GM23248 (cell line): ENCODE measurements at regions not wholly inside any gene's neighbourhood (a gene's known extent, or its start where the extent isn't known, plus 50 kb on each side); places are given as distances from the start of the nearest gene placed in this dataset.

Experiments
- EZH2 ChIP-seq: fragments of 200-600 bp; sonication (generic); IDR thresholded peaks from 2 replicates; pipeline ENCODE4 v1.6.1; 2018; ENCODE audit warnings: antibody characterized with exemption, mild to moderate bottlenecking; ENCODE audit not compliant: insufficient read depth, poor library complexity, severe bottlenecking
- EZH2phosphoT487 ChIP-seq: fragments of 200-600 bp; sonication (generic); IDR thresholded peaks from 2 replicates; pipeline ENCODE4 v1.6.1; 2018; ENCODE audit warnings: antibody characterized with exemption, moderate library complexity, mild to moderate bottlenecking, low read depth; ENCODE audit not compliant: insufficient read depth

- TF ChIP-seq EZH2: no peak
- TF ChIP-seq EZH2phosphoT487: no peak
Observed at GRCh38 chr12:9404469-9405260, 196.5 kb upstream of the PZP start.
